Activated T-helper 2 cell treated with anti-CD3 and anti-CD28 coated beads, Interferon-gamma antibody, Interleukin-2, Interleukin-4, amounts not matched to agents 10 μg/mL and 5 μg/mL and 100 μg/mL, durations not matched to agents 14 hours and 24 hours and 36 hours (primary cell): ENCODE measurements at regions not wholly inside any gene's neighbourhood (a gene's known extent, or its start where the extent isn't known, plus 50 kb on each side); places are given as distances from the start of the nearest gene placed in this dataset.

Experiments used
- DNase-seq: peaks from one replicate; pipeline ENCODE4 v3.0.0; 2021; ENCODE audit warnings: low spot score
- H3K27ac Mint-ChIP-seq: one replicate; pipeline ENCODE4 v1.8.0; 2021; ENCODE audit warnings: mixed read lengths
- H3K27me3 Mint-ChIP-seq: one replicate; pipeline ENCODE4 v1.8.0; 2021; ENCODE audit warnings: low read depth, mixed read lengths
- H3K36me3 Mint-ChIP-seq: one replicate; pipeline ENCODE4 v1.8.0; 2021; ENCODE audit warnings: low read depth, mixed read lengths
- H3K4me1 Mint-ChIP-seq: one replicate; pipeline ENCODE4 v1.8.0; 2021; ENCODE audit warnings: low read depth, mixed read lengths
- H3K4me3 Mint-ChIP-seq: one replicate; pipeline ENCODE4 v1.8.0; 2021; ENCODE audit warnings: low read depth, mild to moderate bottlenecking, moderate library complexity, mixed read lengths
- H3K9me3 Mint-ChIP-seq: one replicate; pipeline ENCODE4 v1.8.0; 2021; ENCODE audit warnings: mixed read lengths
- intact Hi-C: fragments of 100-400 bp; cut with micrococcal nuclease; formaldehyde crosslinking; loops from one replicate; pipeline ENCODE4 v1.15.1; 2023

GRCh38 chr21:35377505-35378090 is 328.5 kb upstream of the RUNX1 start:
- Mint-ChIP-seq H3K9me3 (no peaks in the 10 kb centered on the region), H3K27me3 (no peaks in the 10 kb centered on the region), H3K4me1 (peaks cover 2% of the 10 kb centered on the region), H3K4me3 (no peak overlapping the region), H3K36me3 (no peaks in the 10 kb centered on the region), H3K27ac (no peak overlapping the region)
- DNase-seq, result no peak
- intact Hi-C loops, result no loop called here

DNA sequence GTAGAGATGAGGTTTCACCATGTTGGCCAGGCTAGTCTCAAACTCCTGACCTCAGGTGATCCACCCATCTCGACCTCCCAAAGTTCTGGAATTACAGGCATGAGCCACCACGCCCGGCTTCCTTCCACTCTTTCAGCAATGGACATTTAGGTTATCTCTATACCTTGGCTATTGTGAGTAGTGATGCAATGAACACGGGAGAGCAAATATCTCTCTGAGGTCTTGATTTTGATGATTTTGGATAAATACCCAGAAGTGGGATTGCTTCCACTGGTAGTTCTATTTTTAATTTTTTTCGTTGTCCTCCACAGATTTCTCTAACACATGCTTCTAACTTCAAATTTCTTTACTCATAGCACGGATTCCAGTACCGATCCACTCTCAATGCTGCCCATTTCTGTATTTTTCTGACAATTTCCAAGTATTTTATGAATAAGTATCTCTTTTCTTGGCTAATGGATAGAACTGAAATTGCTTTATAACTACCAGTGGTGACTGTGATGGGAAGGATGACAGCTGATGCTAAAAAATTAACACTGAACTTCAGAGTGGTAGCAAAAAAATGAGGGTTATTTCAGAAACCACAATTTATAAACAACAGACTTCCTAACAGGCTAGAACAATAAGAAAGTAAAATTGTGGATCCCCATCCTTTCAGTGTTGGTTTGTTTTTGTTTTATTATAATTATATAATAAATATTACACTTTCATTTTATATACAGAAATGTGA is 327.5 kb upstream of the RUNX1 start:
- Mint-ChIP-seq H3K27ac (no peak overlapping the region), H3K27me3 (no peaks in the 10 kb centered on the region), H3K4me1 (peaks cover 2% of the 10 kb centered on the region), H3K4me3 (no peak overlapping the region), H3K9me3 (no peaks in the 10 kb centered on the region), H3K36me3 (no peaks in the 10 kb centered on the region)
- DNase-seq, result no peak
- intact Hi-C loops, result no loop called here

- Mint-ChIP-seq H3K4me1 (peaks cover 2% of the 10 kb centered on the region), H3K9me3 (no peaks in the 10 kb centered on the region), H3K27ac (no peak overlapping the region), H3K27me3 (no peaks in the 10 kb centered on the region), H3K4me3 (no peak overlapping the region), H3K36me3 (no peaks in the 10 kb centered on the region)
- intact Hi-C loops, result no loop called here
- no peak for DNase-seq
These were observed 326.0 kb upstream of the RUNX1 start for GRCh38 chr21:35375115-35375514.

DNA sequence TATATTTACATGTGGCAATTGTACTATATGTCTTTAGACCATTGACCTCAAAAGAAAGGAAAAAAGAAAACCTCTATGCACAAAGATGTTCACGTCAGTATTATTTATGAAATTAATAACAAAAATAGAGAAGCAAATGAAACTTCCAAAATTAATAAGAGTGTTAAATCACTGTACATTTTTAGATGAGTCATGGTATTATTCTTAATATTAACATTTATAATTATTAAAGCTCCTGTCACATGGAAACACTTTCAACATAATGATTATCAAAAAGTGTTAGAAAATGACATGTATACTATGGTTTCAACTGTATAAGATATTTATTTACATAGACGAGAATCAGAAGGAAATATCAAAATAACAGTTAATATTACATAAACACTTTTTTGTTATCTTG is 324.9 kb upstream of the RUNX1 start:
- intact Hi-C loops, result no loop called here
- Mint-ChIP-seq H3K27ac (no peak overlapping the region), H3K4me3 (no peak overlapping the region), H3K4me1 (peaks cover 2% of the 10 kb centered on the region), H3K27me3 (no peaks in the 10 kb centered on the region), H3K36me3 (no peaks in the 10 kb centered on the region), H3K9me3 (no peaks in the 10 kb centered on the region)
- DNase-seq, result no peak

DNA sequence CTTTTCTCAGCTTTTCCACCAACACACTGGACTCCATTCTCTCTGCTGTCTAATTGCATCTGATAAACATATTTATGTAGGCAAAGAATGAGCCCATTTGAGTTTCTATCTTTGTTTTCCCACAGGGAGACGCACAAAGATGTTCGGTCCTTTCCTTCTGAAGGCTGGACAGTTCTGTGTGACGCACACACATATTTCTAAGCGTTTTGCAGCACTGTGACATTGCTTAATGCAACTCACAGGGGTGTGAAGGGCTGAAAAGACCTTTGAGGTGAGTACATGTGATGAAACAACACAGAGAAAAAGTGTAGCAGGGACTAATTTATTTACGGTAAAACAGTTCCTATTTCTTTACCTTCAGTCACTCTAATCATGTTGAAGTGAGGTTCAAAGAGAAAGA is 323.1 kb upstream of the RUNX1 start:
- no peaks in the 10 kb centered on the region for H3K9me3 Mint-ChIP-seq
- no peak overlapping the region for H3K4me3 Mint-ChIP-seq
- H3K27me3 Mint-ChIP-seq, result no peaks in the 10 kb centered on the region
- H3K27ac Mint-ChIP-seq, result no peak overlapping the region
- no peak for DNase-seq
- peaks cover 2% of the 10 kb centered on the region for H3K4me1 Mint-ChIP-seq
- H3K36me3 Mint-ChIP-seq, result no peaks in the 10 kb centered on the region
- intact Hi-C loops, result no loop called here

DNA sequence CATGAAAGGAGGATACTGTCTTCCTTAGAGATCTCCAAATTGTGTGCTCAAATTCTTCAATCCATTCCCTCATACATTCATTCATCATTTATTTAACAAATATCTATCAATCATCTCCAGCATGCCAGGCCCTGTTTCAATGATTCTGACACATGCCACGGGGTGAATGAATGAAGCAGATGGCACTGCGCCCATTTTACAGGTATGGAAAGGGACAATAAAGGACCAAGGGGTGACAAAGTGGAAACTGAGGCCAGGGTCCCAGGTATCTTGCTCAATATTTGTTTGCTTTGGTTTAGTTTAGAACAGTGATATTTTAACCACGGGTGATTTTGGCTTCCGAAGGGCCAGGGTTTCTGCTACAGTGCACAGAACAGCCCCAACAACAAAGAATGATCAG is 321.6 kb upstream of the RUNX1 start:
- no peaks in the 10 kb centered on the region for H3K9me3 Mint-ChIP-seq
- H3K4me3 Mint-ChIP-seq, result no peak overlapping the region
- intact Hi-C loops, result no loop called here
- no peaks in the 10 kb centered on the region for H3K36me3 Mint-ChIP-seq
- DNase-seq, result no peak
- no peaks in the 10 kb centered on the region for H3K27me3 Mint-ChIP-seq
- H3K4me1 Mint-ChIP-seq, result no peaks in the 10 kb centered on the region
- no peak overlapping the region for H3K27ac Mint-ChIP-seq

GRCh38 chr21:35370071-35370470 is 321.0 kb upstream of the RUNX1 start:
- intact Hi-C loops, result no loop called here
- DNase-seq, result no peak

GRCh38 chr21:35368326-35368725 is 319.2 kb upstream of the RUNX1 start:
- intact Hi-C loops, result no loop called here
- H3K9me3 Mint-ChIP-seq, result no peaks in the 10 kb centered on the region
- H3K4me1 Mint-ChIP-seq, result no peaks in the 10 kb centered on the region
- H3K27ac Mint-ChIP-seq, result no peak overlapping the region
- H3K36me3 Mint-ChIP-seq, result no peaks in the 10 kb centered on the region
- H3K4me3 Mint-ChIP-seq, result no peak overlapping the region
- no peaks in the 10 kb centered on the region for H3K27me3 Mint-ChIP-seq
- no peak for DNase-seq

More at GRCh38 chr21:35370071-35370470, 321.0 kb upstream of the RUNX1 start:
- H3K27me3 Mint-ChIP-seq, result no peaks in the 10 kb centered on the region
- no peaks in the 10 kb centered on the region for H3K36me3 Mint-ChIP-seq
- H3K9me3 Mint-ChIP-seq, result no peaks in the 10 kb centered on the region
- H3K4me1 Mint-ChIP-seq, result no peaks in the 10 kb centered on the region
- no peak overlapping the region for H3K27ac Mint-ChIP-seq
- no peak overlapping the region for H3K4me3 Mint-ChIP-seq

GRCh38 chr21:35367553-35367952 is 318.5 kb upstream of the RUNX1 start:
- no peak overlapping the region for H3K27ac Mint-ChIP-seq
- H3K27me3 Mint-ChIP-seq, result no peaks in the 10 kb centered on the region
- no peaks in the 10 kb centered on the region for H3K4me1 Mint-ChIP-seq
- intact Hi-C loops, result no loop called here
- H3K36me3 Mint-ChIP-seq, result no peaks in the 10 kb centered on the region
- H3K9me3 Mint-ChIP-seq, result peaks cover 2% of the 10 kb centered on the region
- H3K4me3 Mint-ChIP-seq, result no peak overlapping the region
- DNase-seq, result no peak

GRCh38 chr21:35366394-35367080 is 317.4 kb upstream of the RUNX1 start:
- Mint-ChIP-seq H3K27ac (no peak overlapping the region), H3K9me3 (peaks cover 4% of the 10 kb centered on the region), H3K4me3 (no peak overlapping the region), H3K36me3 (no peaks in the 10 kb centered on the region), H3K4me1 (no peaks in the 10 kb centered on the region), H3K27me3 (no peaks in the 10 kb centered on the region)
- intact Hi-C loops, result no loop called here
- no peak for DNase-seq

DNA sequence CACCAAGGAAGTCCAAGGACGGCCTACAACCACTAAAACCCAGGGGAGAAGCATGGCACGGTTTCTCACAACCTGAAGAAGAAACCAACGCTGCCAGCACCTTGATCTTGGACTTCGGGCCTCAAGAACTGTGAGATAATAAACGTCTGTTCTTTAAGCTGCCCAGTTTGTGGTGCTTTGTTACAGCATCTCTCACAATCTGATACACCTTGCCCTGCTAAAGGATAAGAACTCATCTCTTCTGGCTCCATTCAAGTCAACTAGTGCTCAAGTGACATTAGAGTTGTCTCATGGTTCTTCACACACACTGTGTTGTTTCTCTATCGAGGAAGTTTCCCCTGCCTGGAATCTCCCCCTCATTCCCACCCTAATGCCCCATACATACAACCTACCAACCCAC is 314.4 kb upstream of the RUNX1 start:
- no peak for DNase-seq
- H3K36me3 Mint-ChIP-seq, result no peaks in the 10 kb centered on the region
- H3K27ac Mint-ChIP-seq, result no peak overlapping the region
- no peaks in the 10 kb centered on the region for H3K27me3 Mint-ChIP-seq
- intact Hi-C loops, result no loop called here
- H3K9me3 Mint-ChIP-seq, result peaks cover 4% of the 10 kb centered on the region
- no peak overlapping the region for H3K4me3 Mint-ChIP-seq
- H3K4me1 Mint-ChIP-seq, result peaks cover 1% of the 10 kb centered on the region

GRCh38 chr21:35361988-35362387 is 312.9 kb upstream of the RUNX1 start:
- intact Hi-C loops, result no loop called here

GRCh38 chr21:35360870-35361570 is 311.9 kb upstream of the RUNX1 start:
- Mint-ChIP-seq H3K27ac (no peak overlapping the region), H3K9me3 (peaks cover 11% of the 10 kb centered on the region), H3K4me3 (no peak overlapping the region), H3K4me1 (peaks cover 11% of the 10 kb centered on the region), H3K27me3 (no peaks in the 10 kb centered on the region), H3K36me3 (no peaks in the 10 kb centered on the region)
- intact Hi-C loops, result no loop called here
- DNase-seq, result no peak

More at GRCh38 chr21:35361988-35362387, 312.9 kb upstream of the RUNX1 start:
- no peak overlapping the region for H3K4me3 Mint-ChIP-seq
- DNase-seq, result no peak
- no peaks in the 10 kb centered on the region for H3K36me3 Mint-ChIP-seq
- no peaks in the 10 kb centered on the region for H3K27me3 Mint-ChIP-seq
- H3K4me1 Mint-ChIP-seq, result peaks cover 9% of the 10 kb centered on the region
- no peak overlapping the region for H3K27ac Mint-ChIP-seq
- H3K9me3 Mint-ChIP-seq, result peaks cover 10% of the 10 kb centered on the region
